HEK293 (cell line): ENCODE measurements at regions not wholly inside any gene's neighbourhood (a gene's known extent, or its start where the extent isn't known, plus 50 kb on each side); places are given as distances from the start of the nearest gene placed in this dataset.

Experiments
- CTCF ChIA-PET: fragments of 350-600 bp; formaldehyde crosslinking; extraction: SDS; loops from one replicate; lab custom pipeline; 2021; ENCODE audit warnings: antibody characterized with exemption; lab: Yijun Ruan, JAX
- POLR2A ChIA-PET: fragments of 300-600 bp; formaldehyde crosslinking; extraction: SDS; loops from one replicate; lab custom pipeline; 2020; ENCODE audit warnings: antibody characterized with exemption, inconsistent platforms; lab: Yijun Ruan, JAX
- H3K27ac ChIP-seq: fragments of 200-500 bp; sonication (Bioruptor generic); 2 replicates; pipeline ENCODE4 v1.5.1; 2014; ENCODE audit warnings: low read depth, low read length, control low read depth, inconsistent platforms; ENCODE audit errors: extremely low read depth
- H3K36me3 ChIP-seq, 2 experiments: fragments of 200-500 bp in 1 of 2; sonication (Bioruptor generic) in 1 of 2; 1 replicate in 1 of 2; 2 replicates in 1 of 2; pipeline ENCODE4 v1.5.1; 2014 to 2017; ENCODE audit warnings: inconsistent platforms in 2 of 2, low read length in 2 of 2; ENCODE audit not compliant: control insufficient read depth in 2 of 2, insufficient read depth in 1 of 2
- H3K4me1 ChIP-seq: fragments of 200-500 bp; sonication (Bioruptor generic); 2 replicates; pipeline ENCODE4 v1.5.1; 2014; ENCODE audit warnings: mild to moderate bottlenecking, low read length, inconsistent platforms; ENCODE audit not compliant: control insufficient read depth, insufficient read depth
- H3K4me3 ChIP-seq: 2 replicates; pipeline ENCODE4 v1.5.1; 2011; ENCODE audit warnings: low read depth, mild to moderate bottlenecking, control low read depth, low read length, moderate library complexity
- H3K9me3 ChIP-seq: fragments of 200-500 bp; sonication (Bioruptor generic); 2 replicates; pipeline ENCODE4 v1.5.1; 2014; ENCODE audit warnings: low read depth, low read length, inconsistent platforms; ENCODE audit not compliant: control insufficient read depth, insufficient read depth
- BCL11A ChIP-seq: fragments of 450-650 bp; formaldehyde crosslinking; IDR thresholded peaks from 2 replicates; pipeline ENCODE4 v1.5.1; 2016; ENCODE audit warnings: low read depth, missing biosample characterization, missing genetic modification characterization
- HOXC10 ChIP-seq: sonication (generic); formaldehyde crosslinking; IDR thresholded peaks from 2 replicates; pipeline ENCODE4 v1.8.1; 2023; ENCODE audit warnings: mild to moderate bottlenecking, missing genetic modification reagents
- KLF7 ChIP-seq: fragments of 450-650 bp; formaldehyde crosslinking; IDR thresholded peaks from 2 replicates; pipeline ENCODE4 v1.5.1; 2016; ENCODE audit warnings: missing biosample characterization, missing genetic modification characterization, borderline replicate concordance
- OSR2 ChIP-seq: fragments of 450-650 bp; formaldehyde crosslinking; IDR thresholded peaks from 2 replicates; pipeline ENCODE4 v1.5.1; 2016; ENCODE audit warnings: missing biosample characterization, missing genetic modification characterization
- OVOL3 ChIP-seq: fragments of 450-650 bp; formaldehyde crosslinking; IDR thresholded peaks from 2 replicates; pipeline ENCODE4 v1.5.1; 2016; ENCODE audit warnings: missing biosample characterization, missing genetic modification characterization
- PRDM10 ChIP-seq: fragments of 450-650 bp; formaldehyde crosslinking; IDR thresholded peaks from 2 replicates; pipeline ENCODE4 v1.5.1; 2016; ENCODE audit warnings: missing biosample characterization, missing genetic modification characterization
- WT1 ChIP-seq: fragments of 450-650 bp; formaldehyde crosslinking; IDR thresholded peaks from 2 replicates; pipeline ENCODE4 v1.5.1; 2016; ENCODE audit warnings: missing biosample characterization, missing genetic modification characterization
- ZFP3 ChIP-seq: fragments of 450-650 bp; formaldehyde crosslinking; IDR thresholded peaks from 2 replicates; pipeline ENCODE4 v1.5.1; 2016; ENCODE audit warnings: low read depth, missing biosample characterization, missing genetic modification characterization
- ZNF184 ChIP-seq: fragments of 450-650 bp; IDR thresholded peaks from 2 replicates; pipeline ENCODE4 v1.5.1; 2018; ENCODE audit warnings: missing biosample characterization, mild to moderate bottlenecking, missing genetic modification characterization
- ZNF202 ChIP-seq: fragments of 450-650 bp; formaldehyde crosslinking; IDR thresholded peaks from 2 replicates; pipeline ENCODE4 v1.5.1; 2016; ENCODE audit warnings: missing biosample characterization, missing genetic modification characterization, borderline replicate concordance
- ZNF211 ChIP-seq: fragments of 450-650 bp; formaldehyde crosslinking; IDR thresholded peaks from 2 replicates; pipeline ENCODE4 v1.5.1; 2016; ENCODE audit warnings: low read depth, missing biosample characterization, missing genetic modification characterization
- ZNF221 ChIP-seq: fragments of 450-650 bp; formaldehyde crosslinking; IDR thresholded peaks from 2 replicates; pipeline ENCODE4 v1.5.1; 2017; ENCODE audit warnings: missing biosample characterization, missing genetic modification characterization, borderline replicate concordance
- ZNF239 ChIP-seq: fragments of 450-650 bp; formaldehyde crosslinking; IDR thresholded peaks from 2 replicates; pipeline ENCODE4 v1.5.1; 2016; ENCODE audit warnings: missing biosample characterization, missing genetic modification characterization
- ZNF274 ChIP-seq, 2 experiments: fragments of 200-500 bp in 1 of 2; fragments of 450-650 bp in 1 of 2; sonication (Bioruptor generic) in 1 of 2; formaldehyde crosslinking in 1 of 2; IDR thresholded peaks; 2 replicates each; pipeline versions ENCODE4 v1.5.1 to v1.6.1; 2014 to 2016; ENCODE audit warnings: borderline replicate concordance in 1 of 2, inconsistent platforms in 1 of 2, low read length in 1 of 2, missing biosample characterization in 1 of 2, missing genetic modification characterization in 1 of 2
- ZNF341 ChIP-seq: fragments of 450-650 bp; formaldehyde crosslinking; IDR thresholded peaks from 2 replicates; pipeline ENCODE4; 2016; ENCODE audit warnings: low read depth, missing biosample characterization, missing genetic modification characterization
- ZNF48 ChIP-seq: fragments of 450-650 bp; formaldehyde crosslinking; IDR thresholded peaks from 2 replicates; pipeline ENCODE4 v1.5.1; 2016; ENCODE audit warnings: missing biosample characterization, missing genetic modification characterization
- ZNF629 ChIP-seq: fragments of 450-650 bp; formaldehyde crosslinking; IDR thresholded peaks from 2 replicates; pipeline ENCODE4 v1.5.1; 2017; ENCODE audit warnings: missing biosample characterization, missing genetic modification characterization
- ZNF660 ChIP-seq: fragments of 450-650 bp; IDR thresholded peaks from 2 replicates; pipeline ENCODE4 v1.5.1; 2018; ENCODE audit warnings: missing biosample characterization, mild to moderate bottlenecking, missing genetic modification characterization
- ZNF701 ChIP-seq: fragments of 450-650 bp; formaldehyde crosslinking; IDR thresholded peaks from 2 replicates; pipeline ENCODE4 v1.5.1; 2016; ENCODE audit warnings: missing biosample characterization, missing genetic modification characterization
- ZNF777 ChIP-seq: fragments of 450-650 bp; formaldehyde crosslinking; IDR thresholded peaks from 2 replicates; pipeline ENCODE4 v1.5.1; 2017; ENCODE audit warnings: missing biosample characterization, missing genetic modification characterization, borderline replicate concordance
- ZSCAN16 ChIP-seq: fragments of 450-650 bp; formaldehyde crosslinking; IDR thresholded peaks from 2 replicates; pipeline ENCODE4 v1.5.1; 2016; ENCODE audit warnings: missing biosample characterization, missing genetic modification characterization
- TF ChIP-seq, protein P1 (sequence below): fragments of 450-650 bp; formaldehyde crosslinking; IDR thresholded peaks from 2 replicates; pipeline ENCODE4 v1.5.1; 2016; ENCODE audit warnings: missing biosample characterization, missing genetic modification characterization
- TF ChIP-seq, protein P2 (sequence below): fragments of 450-650 bp; formaldehyde crosslinking; IDR thresholded peaks from 2 replicates; pipeline ENCODE4 v1.5.1; 2016; ENCODE audit warnings: missing biosample characterization, missing genetic modification characterization
- TF ChIP-seq, protein P3 (sequence below): fragments of 450-650 bp; formaldehyde crosslinking; IDR thresholded peaks from 2 replicates; pipeline ENCODE4 v1.5.1; 2016; ENCODE audit warnings: missing biosample characterization, missing genetic modification characterization
- TF ChIP-seq, protein P4 (sequence below): fragments of 450-650 bp; formaldehyde crosslinking; IDR thresholded peaks from 2 replicates; pipeline ENCODE4 v1.5.1; 2017; ENCODE audit warnings: missing biosample characterization, missing genetic modification characterization

- Histone ChIP-seq H3K4me3 (no peak overlapping the region), H3K9me3 (no peaks in the 10 kb centered on the region), H3K4me1 (no peaks in the 10 kb centered on the region), H3K36me3 (no peaks in the 10 kb centered on the region), H3K27ac (no peak overlapping the region)
- POLR2A ChIA-PET: no interaction called here
- TF ChIP-seq BCL11A (tag by site-specific recombination) (no peak), HOXC10 (no peak), ZNF274 (IDR thresholded peaks at IDR 0.05; ENCODE audit: low read length) (no peak), ZNF274 (tag by site-specific recombination; IDR thresholded peaks at IDR 0.05; ENCODE audit: borderline replicate concordance) (no peak), ZNF211 (no peak), ZFP3 (tag by site-specific recombination) (no peak), KLF7 (tag by site-specific recombination) (no peak), ZNF221 (tag by site-specific recombination) (no peak), ZNF629 (tag by site-specific recombination) (no peak), ZNF202 (tag by site-specific recombination) (no peak), ZNF660 (tag by site-specific recombination) (no peak), ZNF239 (tag by site-specific recombination) (no peak), ZNF341 (tag by site-specific recombination) (no peak), ZNF184 (tag by site-specific recombination) (no peak), WT1 (tag by site-specific recombination) (no peak)
- TF ChIP-seq, protein P1, sequence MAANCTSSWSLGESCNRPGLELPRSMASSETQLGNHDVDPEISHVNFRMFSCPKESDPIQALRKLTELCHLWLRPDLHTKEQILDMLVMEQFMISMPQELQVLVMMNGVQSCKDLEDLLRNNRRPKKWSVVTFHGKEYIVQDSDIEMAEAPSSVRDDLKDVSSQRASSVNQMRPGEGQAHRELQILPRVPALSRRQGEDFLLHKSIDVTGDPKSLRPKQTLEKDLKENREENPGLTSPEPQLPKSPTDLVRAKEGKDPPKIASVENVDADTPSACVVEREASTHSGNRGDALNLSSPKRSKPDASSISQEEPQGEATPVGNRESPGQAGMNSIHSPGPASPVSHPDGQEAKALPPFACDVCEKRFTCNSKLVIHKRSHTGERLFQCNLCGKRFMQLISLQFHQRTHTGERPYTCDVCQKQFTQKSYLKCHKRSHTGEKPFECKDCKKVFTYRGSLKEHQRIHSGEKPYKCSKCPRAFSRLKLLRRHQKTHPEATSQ (tag by site-specific recombination): no peak
- TF ChIP-seq, protein P2, sequence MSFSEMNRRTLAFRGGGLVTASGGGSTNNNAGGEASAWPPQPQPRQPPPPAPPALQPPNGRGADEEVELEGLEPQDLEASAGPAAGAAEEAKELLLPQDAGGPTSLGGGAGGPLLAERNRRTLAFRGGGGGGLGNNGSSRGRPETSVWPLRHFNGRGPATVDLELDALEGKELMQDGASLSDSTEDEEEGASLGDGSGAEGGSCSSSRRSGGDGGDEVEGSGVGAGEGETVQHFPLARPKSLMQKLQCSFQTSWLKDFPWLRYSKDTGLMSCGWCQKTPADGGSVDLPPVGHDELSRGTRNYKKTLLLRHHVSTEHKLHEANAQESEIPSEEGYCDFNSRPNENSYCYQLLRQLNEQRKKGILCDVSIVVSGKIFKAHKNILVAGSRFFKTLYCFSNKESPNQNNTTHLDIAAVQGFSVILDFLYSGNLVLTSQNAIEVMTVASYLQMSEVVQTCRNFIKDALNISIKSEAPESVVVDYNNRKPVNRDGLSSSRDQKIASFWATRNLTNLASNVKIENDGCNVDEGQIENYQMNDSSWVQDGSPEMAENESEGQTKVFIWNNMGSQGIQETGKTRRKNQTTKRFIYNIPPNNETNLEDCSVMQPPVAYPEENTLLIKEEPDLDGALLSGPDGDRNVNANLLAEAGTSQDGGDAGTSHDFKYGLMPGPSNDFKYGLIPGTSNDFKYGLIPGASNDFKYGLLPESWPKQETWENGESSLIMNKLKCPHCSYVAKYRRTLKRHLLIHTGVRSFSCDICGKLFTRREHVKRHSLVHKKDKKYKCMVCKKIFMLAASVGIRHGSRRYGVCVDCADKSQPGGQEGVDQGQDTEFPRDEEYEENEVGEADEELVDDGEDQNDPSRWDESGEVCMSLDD: no peak
- TF ChIP-seq, protein P3, sequence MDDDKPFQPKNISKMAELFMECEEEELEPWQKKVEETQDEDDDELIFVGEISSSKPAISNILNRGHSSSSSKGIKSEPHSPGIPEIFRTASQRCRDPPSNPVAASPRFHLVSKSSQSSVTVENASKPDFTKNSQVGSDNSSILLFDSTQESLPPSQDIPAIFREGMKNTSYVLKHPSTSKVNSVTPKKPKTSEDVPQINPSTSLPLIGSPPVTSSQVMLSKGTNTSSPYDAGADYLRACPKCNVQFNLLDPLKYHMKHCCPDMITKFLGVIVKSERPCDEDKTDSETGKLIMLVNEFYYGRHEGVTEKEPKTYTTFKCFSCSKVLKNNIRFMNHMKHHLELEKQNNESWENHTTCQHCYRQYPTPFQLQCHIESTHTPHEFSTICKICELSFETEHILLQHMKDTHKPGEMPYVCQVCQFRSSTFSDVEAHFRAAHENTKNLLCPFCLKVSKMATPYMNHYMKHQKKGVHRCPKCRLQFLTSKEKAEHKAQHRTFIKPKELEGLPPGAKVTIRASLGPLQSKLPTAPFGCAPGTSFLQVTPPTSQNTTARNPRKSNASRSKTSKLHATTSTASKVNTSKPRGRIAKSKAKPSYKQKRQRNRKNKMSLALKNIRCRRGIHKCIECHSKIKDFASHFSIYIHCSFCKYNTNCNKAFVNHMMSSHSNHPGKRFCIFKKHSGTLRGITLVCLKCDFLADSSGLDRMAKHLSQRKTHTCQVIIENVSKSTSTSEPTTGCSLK (tag by site-specific recombination): no peak
- TF ChIP-seq, protein P4, sequence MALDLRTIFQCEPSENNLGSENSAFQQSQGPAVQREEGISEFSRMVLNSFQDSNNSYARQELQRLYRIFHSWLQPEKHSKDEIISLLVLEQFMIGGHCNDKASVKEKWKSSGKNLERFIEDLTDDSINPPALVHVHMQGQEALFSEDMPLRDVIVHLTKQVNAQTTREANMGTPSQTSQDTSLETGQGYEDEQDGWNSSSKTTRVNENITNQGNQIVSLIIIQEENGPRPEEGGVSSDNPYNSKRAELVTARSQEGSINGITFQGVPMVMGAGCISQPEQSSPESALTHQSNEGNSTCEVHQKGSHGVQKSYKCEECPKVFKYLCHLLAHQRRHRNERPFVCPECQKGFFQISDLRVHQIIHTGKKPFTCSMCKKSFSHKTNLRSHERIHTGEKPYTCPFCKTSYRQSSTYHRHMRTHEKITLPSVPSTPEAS (tag by site-specific recombination): no peak
- CTCF ChIA-PET: interaction anchor here (0.5 kb wide), 2 partner anchors 90 to 577 kb away, joined by 3 read pairs; no protein-coding TSS in a partner anchor
Observed at GRCh38 chr9:135280666-135281065, 193.2 kb downstream of the OLFM1 start.

DNA sequence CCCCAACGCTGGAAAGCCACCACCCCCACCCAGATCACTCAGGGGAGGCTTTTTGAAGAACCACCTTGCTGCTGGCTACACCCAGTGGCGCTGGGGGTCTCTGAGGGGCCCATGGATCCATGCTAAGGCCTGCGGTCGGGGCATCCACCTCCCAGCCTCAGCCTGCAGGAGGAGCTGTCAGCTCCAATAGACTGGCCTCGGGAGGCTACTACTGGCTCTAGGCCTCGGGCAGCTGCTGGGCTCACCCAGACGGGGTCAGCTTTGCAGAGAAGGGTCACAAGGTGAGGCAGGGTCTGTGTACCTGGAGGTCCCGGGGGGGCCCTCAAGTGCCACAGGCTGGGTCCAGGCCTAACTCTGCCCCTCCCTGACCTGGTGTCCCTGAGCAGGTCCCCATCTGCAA is 193.7 kb downstream of the OLFM1 start:
- ChIA-PET CTCF (interaction anchor here (0.5 to 1.4 kb wide), 3 partner anchors 90 to 577 kb away, joined by 3 read pairs; no protein-coding TSS in a partner anchor), POLR2A (interaction anchor here (1.5 kb wide), 1 partner anchor 13 kb away, joined by 5 read pairs; no protein-coding TSS in a partner anchor)
- Histone ChIP-seq H3K4me3 (no peak overlapping the region), H3K36me3 (no peaks in the 10 kb centered on the region), H3K4me1 (no peaks in the 10 kb centered on the region), H3K9me3 (no peaks in the 10 kb centered on the region), H3K27ac (no peak overlapping the region)
- TF ChIP-seq ZSCAN16 (tag by site-specific recombination) (no peak), ZNF777 (no peak), ZNF660 (tag by site-specific recombination) (no peak), ZNF701 (tag by site-specific recombination) (no peak), OVOL3 (tag by site-specific recombination) (no peak), OSR2 (tag by site-specific recombination) (no peak), ZNF48 (tag by site-specific recombination) (no peak), PRDM10 (tag by site-specific recombination) (no peak)
